Endodermal cell (in vitro differentiated cells): ENCODE measurements at regions not wholly inside any gene's neighbourhood (a gene's known extent, or its start where the extent isn't known, plus 50 kb on each side); places are given as distances from the start of the nearest gene placed in this dataset.

Source experiments
- DNase-seq: peaks from one replicate; pipeline ENCODE4 v3.0.0-alpha.2; 2017
- H3K27ac ChIP-seq: 2 replicates; pipeline ENCODE4 v1.5.1; 2013; ENCODE audit warnings: mild to moderate bottlenecking, low read depth, low read length, moderate library complexity
- H3K27me3 ChIP-seq: 2 replicates; pipeline ENCODE4 v1.6.1; 2013; ENCODE audit warnings: mild to moderate bottlenecking, low read length, moderate library complexity; ENCODE audit not compliant: insufficient read depth, control insufficient read depth, poor library complexity, severe bottlenecking
- H3K36me3 ChIP-seq: 2 replicates; pipeline ENCODE4 v1.7.0; 2013; ENCODE audit warnings: mild to moderate bottlenecking, low read length, moderate library complexity; ENCODE audit not compliant: control insufficient read depth, insufficient read depth
- H3K4me1 ChIP-seq: one replicate; pipeline ENCODE4 v1.7.0; 2013; ENCODE audit warnings: low read length; ENCODE audit not compliant: control insufficient read depth, insufficient read depth
- H3K4me3 ChIP-seq: 2 replicates; pipeline ENCODE4 v1.5.1; 2013; ENCODE audit warnings: mild to moderate bottlenecking, low read length, moderate library complexity
- H3K9ac ChIP-seq: 2 replicates; pipeline ENCODE4 v1.6.1; 2013; ENCODE audit warnings: mild to moderate bottlenecking, low read length, moderate library complexity; ENCODE audit not compliant: poor library complexity, severe bottlenecking; ENCODE audit errors: extremely low read depth
- H3K9me3 ChIP-seq: 2 replicates; pipeline ENCODE4 v1.6.1; 2013; ENCODE audit warnings: mild to moderate bottlenecking, low read length, moderate library complexity; ENCODE audit not compliant: control insufficient read depth
- H3K27ac Mint-ChIP-seq: 2 replicates; pipeline ENCODE4 v1.8.0; 2020; ENCODE audit warnings: mixed read lengths
- H3K27me3 Mint-ChIP-seq: 2 replicates; pipeline ENCODE4 v1.8.0; 2021; ENCODE audit warnings: mild to moderate bottlenecking, mixed read lengths; ENCODE audit not compliant: insufficient read depth
- H3K36me3 Mint-ChIP-seq: 2 replicates; pipeline ENCODE4 v1.8.0; 2020; ENCODE audit warnings: low read depth, mixed read lengths
- H3K4me1 Mint-ChIP-seq: 2 replicates; pipeline ENCODE4 v1.8.0; 2020; ENCODE audit warnings: mixed read lengths
- H3K4me3 Mint-ChIP-seq: 2 replicates; pipeline ENCODE4 v1.8.0; 2020; ENCODE audit warnings: mild to moderate bottlenecking, moderate library complexity, mixed read lengths
- H3K9me3 Mint-ChIP-seq: 2 replicates; pipeline ENCODE4 v1.8.0; 2020; ENCODE audit warnings: mild to moderate bottlenecking, mixed read lengths
- WGBS, 2 experiments: methylation state at CpG; one replicate each; pipeline versions ENCODE4 v1.1.5 to v1.1.7; 2013; ENCODE audit warnings: missing lambda C conversion rate in 2 of 2, mixed read lengths in 1 of 2; ENCODE audit not compliant: insufficient coverage in 1 of 2, insufficient read length in 1 of 2; 5-methylcytosine and 5-hydroxymethylcytosine counted together
- TF ChIP-seq, protein P1 (sequence below): fragments of 200-600 bp; sonication (generic); conservative IDR thresholded peaks from 2 replicates; pipeline ENCODE4 v1.5.0; 2021; ENCODE audit warnings: antibody characterized with exemption, mild to moderate bottlenecking

DNA sequence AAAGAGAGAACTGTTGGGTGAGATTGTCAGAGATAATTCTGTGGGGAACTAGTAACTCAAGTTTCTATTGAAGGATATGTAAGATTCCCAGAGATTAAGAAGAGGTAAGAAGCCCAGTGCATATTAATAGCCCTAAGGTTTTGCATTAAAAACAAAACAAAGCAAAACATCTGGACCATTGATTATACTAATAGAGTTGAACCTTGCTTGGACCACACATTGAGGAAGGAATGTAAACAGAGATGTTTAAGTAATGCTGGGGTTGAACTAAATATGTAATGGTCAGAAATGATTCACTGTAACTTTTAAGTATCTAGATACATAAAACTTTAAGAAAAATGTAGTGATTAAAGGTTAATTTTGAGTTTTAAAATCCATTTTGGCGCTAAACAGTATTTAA is 1770.0 kb downstream of the PCDH9 start:
- no peaks in the 10 kb centered on the region for H3K36me3 Mint-ChIP-seq
- Histone ChIP-seq H3K4me3 (no peak overlapping the region), H3K9ac (no peak overlapping the region), H3K9me3 (no peaks in the 10 kb centered on the region), H3K4me1 (no peaks in the 10 kb centered on the region), H3K27ac (no peak overlapping the region), H3K27me3 (no peaks in the 10 kb centered on the region), H3K36me3 (no peaks in the 10 kb centered on the region)
- no peaks in the 10 kb centered on the region for H3K9me3 Mint-ChIP-seq
- peaks cover 11% of the 10 kb centered on the region for H3K4me1 Mint-ChIP-seq
- TF ChIP-seq, protein P1, sequence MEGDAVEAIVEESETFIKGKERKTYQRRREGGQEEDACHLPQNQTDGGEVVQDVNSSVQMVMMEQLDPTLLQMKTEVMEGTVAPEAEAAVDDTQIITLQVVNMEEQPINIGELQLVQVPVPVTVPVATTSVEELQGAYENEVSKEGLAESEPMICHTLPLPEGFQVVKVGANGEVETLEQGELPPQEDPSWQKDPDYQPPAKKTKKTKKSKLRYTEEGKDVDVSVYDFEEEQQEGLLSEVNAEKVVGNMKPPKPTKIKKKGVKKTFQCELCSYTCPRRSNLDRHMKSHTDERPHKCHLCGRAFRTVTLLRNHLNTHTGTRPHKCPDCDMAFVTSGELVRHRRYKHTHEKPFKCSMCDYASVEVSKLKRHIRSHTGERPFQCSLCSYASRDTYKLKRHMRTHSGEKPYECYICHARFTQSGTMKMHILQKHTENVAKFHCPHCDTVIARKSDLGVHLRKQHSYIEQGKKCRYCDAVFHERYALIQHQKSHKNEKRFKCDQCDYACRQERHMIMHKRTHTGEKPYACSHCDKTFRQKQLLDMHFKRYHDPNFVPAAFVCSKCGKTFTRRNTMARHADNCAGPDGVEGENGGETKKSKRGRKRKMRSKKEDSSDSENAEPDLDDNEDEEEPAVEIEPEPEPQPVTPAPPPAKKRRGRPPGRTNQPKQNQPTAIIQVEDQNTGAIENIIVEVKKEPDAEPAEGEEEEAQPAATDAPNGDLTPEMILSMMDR = no peak
- no peak overlapping the region for H3K4me3 Mint-ChIP-seq
- WGBS, 2 experiments = 100% methylated on average over 1 of the region's 1 CpG; no CpG with 5 or more reads in 1 of the 2 experiments
- no peak for DNase-seq
- no peaks in the 10 kb centered on the region for H3K27me3 Mint-ChIP-seq
- H3K27ac Mint-ChIP-seq = no peak overlapping the region

DNA sequence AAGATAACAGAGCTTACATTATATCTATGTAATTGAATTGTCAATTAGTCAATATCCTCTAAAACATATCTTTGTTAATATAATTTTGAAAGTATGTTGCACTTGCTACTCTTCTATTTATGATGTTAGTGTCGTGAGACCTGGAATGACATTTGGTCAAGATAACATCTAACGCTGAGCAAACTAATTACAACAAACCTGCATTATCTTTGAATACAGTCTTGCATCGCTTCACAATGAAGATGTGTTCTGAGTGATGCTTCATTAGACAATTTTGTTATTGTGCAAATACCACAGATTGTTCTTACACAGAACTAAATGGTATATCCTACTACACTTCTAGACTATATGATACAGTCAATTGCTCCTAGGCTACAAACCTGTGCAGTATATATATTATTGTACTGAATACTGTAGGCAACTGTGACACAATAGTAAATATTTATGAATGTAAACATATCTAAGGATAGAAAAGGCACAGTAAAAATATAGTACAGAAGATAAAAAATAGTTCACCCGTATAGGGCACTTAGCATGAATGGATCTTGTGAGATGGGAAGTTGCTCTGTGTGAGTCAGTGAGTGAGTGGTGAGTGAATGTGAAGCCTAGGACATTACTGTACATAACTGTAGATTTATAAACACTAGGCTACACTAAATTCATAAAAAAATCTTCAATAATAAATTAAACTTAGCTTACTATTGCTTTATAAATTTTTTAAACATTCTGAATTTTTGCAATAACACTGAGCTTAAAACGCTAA is 1773.8 kb downstream of the PCDH9 start:
- TF ChIP-seq, protein P1 = no peak
- Mint-ChIP-seq H3K4me1 (peaks cover 5% of the 10 kb centered on the region), H3K36me3 (no peaks in the 10 kb centered on the region), H3K27ac (no peak overlapping the region), H3K27me3 (no peaks in the 10 kb centered on the region), H3K9me3 (no peaks in the 10 kb centered on the region), H3K4me3 (no peak overlapping the region)
- 95% methylated on average over 4 of the region's 5 CpGs; no CpG with 5 or more reads in 1 of the 2 experiments for WGBS, 2 experiments
- Histone ChIP-seq H3K27me3 (no peaks in the 10 kb centered on the region), H3K4me3 (no peak overlapping the region), H3K4me1 (no peaks in the 10 kb centered on the region), H3K9me3 (no peaks in the 10 kb centered on the region), H3K9ac (no peak overlapping the region), H3K27ac (no peak overlapping the region), H3K36me3 (no peaks in the 10 kb centered on the region)
- DNase-seq = no peak

DNA sequence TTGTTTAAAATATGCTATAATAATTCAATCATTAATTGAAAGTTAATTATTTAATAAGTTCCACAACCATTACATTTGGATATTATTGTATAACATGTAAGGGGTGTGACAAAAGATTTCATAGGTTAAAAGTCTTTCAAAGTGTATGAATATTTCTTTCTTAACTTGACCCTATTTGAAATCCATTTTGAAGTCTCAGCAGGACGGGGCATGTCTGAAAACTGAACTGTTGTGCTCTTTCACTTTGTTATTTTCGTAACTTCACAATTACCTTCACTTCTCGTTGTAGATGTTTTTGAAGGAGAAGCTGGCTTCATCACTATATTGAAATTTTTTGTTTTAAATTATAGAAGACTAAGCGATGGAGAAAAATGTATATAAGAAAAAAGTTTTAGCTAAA is 1775.7 kb downstream of the PCDH9 start:
- no peak overlapping the region for H3K27ac Mint-ChIP-seq
- Histone ChIP-seq H3K4me1 (no peaks in the 10 kb centered on the region), H3K9ac (no peak overlapping the region), H3K27me3 (no peaks in the 10 kb centered on the region), H3K9me3 (no peaks in the 10 kb centered on the region), H3K36me3 (no peaks in the 10 kb centered on the region), H3K27ac (no peak overlapping the region), H3K4me3 (no peak overlapping the region)
- DNase-seq = no peak
- H3K9me3 Mint-ChIP-seq = no peaks in the 10 kb centered on the region
- H3K4me1 Mint-ChIP-seq = no peaks in the 10 kb centered on the region
- H3K36me3 Mint-ChIP-seq = no peaks in the 10 kb centered on the region
- H3K4me3 Mint-ChIP-seq = no peak overlapping the region
- TF ChIP-seq, protein P1 = no peak
- 100% methylated on average over 3 of the region's 4 CpGs; no CpG with 5 or more reads in 1 of the 2 experiments for WGBS, 2 experiments
- H3K27me3 Mint-ChIP-seq = no peaks in the 10 kb centered on the region
